OCI-LY1 (cell line): ENCODE measurements at regions not wholly inside any gene's neighbourhood (a gene's known extent, or its start where the extent isn't known, plus 50 kb on each side); places are given as distances from the start of the nearest gene placed in this dataset.

Experiments
- H2AFZ ChIP-seq: fragments of 200-600 bp; sonication (generic), shearing (Covaris generic); 2 replicates; pipeline ENCODE4 v1.6.0; 2014; ENCODE audit warnings: antibody characterized with exemption, mild to moderate bottlenecking, low read length
- H3F3A ChIP-seq: fragments of 200-600 bp; sonication (generic), shearing (Covaris generic); 2 replicates; pipeline ENCODE4 v1.6.0; 2014; ENCODE audit warnings: mild to moderate bottlenecking, antibody characterized with exemption, low read length, moderate library complexity; ENCODE audit not compliant: insufficient read depth
- H3K27ac ChIP-seq: fragments of 200-600 bp; sonication (generic); 2 replicates; pipeline ENCODE4 v1.5.1; 2014; ENCODE audit warnings: low read length, mixed run types, mild to moderate bottlenecking, low read depth; ENCODE audit not compliant: poor library complexity, severe bottlenecking
- H3K27me3 ChIP-seq: fragments of 200-600 bp; sonication (generic); 2 replicates; pipeline ENCODE4 v1.6.0; 2014; ENCODE audit warnings: antibody characterized with exemption, mild to moderate bottlenecking, low read length, moderate library complexity; ENCODE audit not compliant: insufficient read depth
- H3K36me3 ChIP-seq: fragments of 200-600 bp; sonication (generic); 2 replicates; pipeline ENCODE4 v1.6.1; 2014; ENCODE audit warnings: mild to moderate bottlenecking, antibody characterized with exemption, low read length, moderate library complexity, mixed read lengths; ENCODE audit not compliant: insufficient read depth
- H3K4me1 ChIP-seq: fragments of 200-600 bp; sonication (generic); 2 replicates; pipeline ENCODE4 v1.5.1; 2014; ENCODE audit warnings: mild to moderate bottlenecking, low read length, moderate library complexity; ENCODE audit not compliant: insufficient read depth, severe bottlenecking
- H3K4me2 ChIP-seq: fragments of 200-600 bp; sonication (generic), shearing (Covaris generic); 2 replicates; pipeline ENCODE4 v1.6.1; 2014; ENCODE audit warnings: low read length
- H3K4me3 ChIP-seq: fragments of 200-600 bp; sonication (generic); 2 replicates; pipeline ENCODE4 v1.5.1; 2014; ENCODE audit warnings: low read length, low read depth, mild to moderate bottlenecking, mixed read lengths; ENCODE audit not compliant: poor library complexity, severe bottlenecking
- H3K79me2 ChIP-seq: fragments of 200-600 bp; shearing (Covaris generic); 2 replicates; pipeline ENCODE4 v1.6.1; 2016; ENCODE audit warnings: mixed run types, low read length, mixed read lengths; ENCODE audit not compliant: insufficient read depth
- H3K9ac ChIP-seq: fragments of 200-600 bp; sonication (generic), shearing (Covaris generic); 2 replicates; pipeline ENCODE4 v1.6.1; 2014; ENCODE audit warnings: mild to moderate bottlenecking, low read length, mixed read lengths
- H3K9me2 ChIP-seq: fragments of 200-600 bp; sonication (generic), shearing (Covaris generic); 2 replicates; pipeline ENCODE4 v1.6.1; 2014; ENCODE audit warnings: low read depth, mild to moderate bottlenecking, low read length, mixed read lengths
- H3K9me3 ChIP-seq: fragments of 200-600 bp; shearing (Covaris generic); 2 replicates; pipeline ENCODE4 v1.6.1; 2014; ENCODE audit warnings: low read length, mixed read lengths
- H4K20me1 ChIP-seq: fragments of 200-600 bp; sonication (generic), shearing (Covaris generic); 2 replicates; pipeline ENCODE4 v1.6.0; 2016; ENCODE audit warnings: mild to moderate bottlenecking, low read length; ENCODE audit not compliant: insufficient read depth
- EZH2 ChIP-seq: fragments of 200-600 bp; sonication (generic), shearing (Covaris generic); IDR thresholded peaks from 2 replicates; pipeline ENCODE4 v1.8.0; 2017; ENCODE audit warnings: borderline replicate concordance, mixed run types, mild to moderate bottlenecking, antibody characterized with exemption, low read length, moderate library complexity, mixed read lengths
- TF ChIP-seq, protein P1 (sequence below): fragments of 200-600 bp; sonication (generic), shearing (Covaris generic); IDR thresholded peaks from 2 replicates; pipeline ENCODE4 v1.5.1; 2017; ENCODE audit warnings: mild to moderate bottlenecking, antibody characterized with exemption, low read length, moderate library complexity, mixed read lengths

DNA sequence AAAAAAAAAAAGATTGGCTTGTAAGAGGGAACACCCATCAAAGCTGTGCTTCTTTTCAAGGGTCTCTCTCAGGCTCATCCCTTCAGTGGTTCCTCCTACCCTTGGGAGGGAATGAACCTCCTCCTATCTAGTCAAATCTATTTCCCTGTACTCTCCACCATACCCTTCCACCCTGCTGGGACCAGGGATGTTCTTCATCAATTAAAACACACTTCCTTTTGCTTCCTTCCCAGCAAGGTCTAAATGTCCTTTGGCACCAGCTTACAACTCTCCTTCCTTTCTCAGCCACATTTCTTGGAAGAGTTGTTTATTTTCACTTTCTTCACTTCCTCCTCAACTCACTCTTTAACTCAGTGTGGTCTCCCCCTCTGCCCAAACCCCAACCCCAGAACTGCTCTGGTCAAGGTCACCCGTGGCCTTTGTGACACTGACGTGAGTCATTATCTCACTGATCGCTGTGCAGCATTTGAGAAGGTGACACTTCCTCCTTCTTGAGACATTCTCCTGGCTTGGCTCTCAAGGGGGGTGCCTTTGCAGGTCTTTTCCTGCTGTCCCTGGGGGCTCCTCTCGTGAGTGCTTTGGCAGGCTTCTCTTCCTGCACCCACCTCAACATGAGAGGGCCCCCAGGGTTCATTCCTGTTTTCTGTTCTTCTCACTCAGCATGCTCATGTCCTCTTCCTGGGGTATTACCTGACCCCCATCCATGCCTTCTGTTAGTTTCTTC, 210.5 kb upstream of the TLE3 start:
- Histone ChIP-seq H3K9ac (no peak overlapping the region), H3K4me1 (peaks cover 25% of the 10 kb centered on the region), H3K27ac (no peak overlapping the region), H3K9me3 (no peaks in the 10 kb centered on the region), H4K20me1 (no peaks in the 10 kb centered on the region), H3K4me3 (no peak overlapping the region), H3F3A (no peaks in the 10 kb centered on the region), H3K4me2 (peak overlapping the region; percentile 24; the same call in 1 of the 2 replicates), H3K27me3 (no peaks in the 10 kb centered on the region), H3K79me2 (no peaks in the 10 kb centered on the region), H3K9me2 (no peaks in the 10 kb centered on the region), H2AFZ (no peak overlapping the region), H3K36me3 (no peaks in the 10 kb centered on the region)
- no peak for TF ChIP-seq EZH2
- TF ChIP-seq, protein P1, sequence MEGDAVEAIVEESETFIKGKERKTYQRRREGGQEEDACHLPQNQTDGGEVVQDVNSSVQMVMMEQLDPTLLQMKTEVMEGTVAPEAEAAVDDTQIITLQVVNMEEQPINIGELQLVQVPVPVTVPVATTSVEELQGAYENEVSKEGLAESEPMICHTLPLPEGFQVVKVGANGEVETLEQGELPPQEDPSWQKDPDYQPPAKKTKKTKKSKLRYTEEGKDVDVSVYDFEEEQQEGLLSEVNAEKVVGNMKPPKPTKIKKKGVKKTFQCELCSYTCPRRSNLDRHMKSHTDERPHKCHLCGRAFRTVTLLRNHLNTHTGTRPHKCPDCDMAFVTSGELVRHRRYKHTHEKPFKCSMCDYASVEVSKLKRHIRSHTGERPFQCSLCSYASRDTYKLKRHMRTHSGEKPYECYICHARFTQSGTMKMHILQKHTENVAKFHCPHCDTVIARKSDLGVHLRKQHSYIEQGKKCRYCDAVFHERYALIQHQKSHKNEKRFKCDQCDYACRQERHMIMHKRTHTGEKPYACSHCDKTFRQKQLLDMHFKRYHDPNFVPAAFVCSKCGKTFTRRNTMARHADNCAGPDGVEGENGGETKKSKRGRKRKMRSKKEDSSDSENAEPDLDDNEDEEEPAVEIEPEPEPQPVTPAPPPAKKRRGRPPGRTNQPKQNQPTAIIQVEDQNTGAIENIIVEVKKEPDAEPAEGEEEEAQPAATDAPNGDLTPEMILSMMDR: no peak

DNA sequence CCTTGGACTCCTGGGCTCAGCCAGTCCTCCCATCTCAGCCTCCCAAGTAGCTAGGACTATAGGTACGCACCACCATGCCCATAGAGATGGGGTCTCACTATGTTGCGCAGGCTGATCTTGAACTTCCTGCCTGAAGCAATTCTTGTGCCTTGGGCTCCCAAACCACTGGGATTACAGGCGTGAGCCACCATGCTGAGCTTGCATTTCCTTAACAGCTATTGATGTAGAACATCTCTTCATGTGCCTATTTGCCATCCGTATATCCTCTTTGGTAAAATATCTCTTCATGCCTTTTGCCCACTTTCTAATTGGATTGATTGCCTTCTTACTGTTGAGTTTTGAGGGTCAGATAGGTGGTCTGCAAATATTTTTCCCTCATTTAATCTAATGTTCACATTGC, 208.9 kb upstream of the TLE3 start:
- no peak for TF ChIP-seq EZH2
- TF ChIP-seq, protein P1: no peak
- no peak overlapping the region for H3K9ac ChIP-seq

DNA sequence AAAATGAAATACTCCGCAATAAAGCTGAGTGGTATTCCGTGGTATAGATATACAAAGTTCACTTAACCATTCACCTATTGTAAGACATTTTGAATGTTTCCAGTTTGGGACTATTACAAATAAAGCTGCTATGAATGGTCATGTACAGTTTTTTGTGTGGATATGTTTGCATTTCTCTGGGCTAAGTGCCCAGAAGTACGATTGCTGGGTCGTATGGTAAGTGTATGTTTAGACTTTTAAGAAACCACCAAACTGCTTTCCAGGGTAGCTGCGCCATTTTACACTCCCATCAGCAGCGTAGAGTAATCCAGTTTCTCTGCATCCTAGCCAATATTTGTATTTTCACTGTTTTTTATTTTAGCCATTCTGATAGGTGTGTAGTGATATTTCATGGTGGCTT, 208.4 kb upstream of the TLE3 start:
- H3K27me3 ChIP-seq: no peaks in the 10 kb centered on the region
- H3K79me2 ChIP-seq: no peaks in the 10 kb centered on the region
- H3K4me1 ChIP-seq: peaks cover 14% of the 10 kb centered on the region
- no peaks in the 10 kb centered on the region for H3K9me2 ChIP-seq
- H2AFZ ChIP-seq: no peak overlapping the region
- H3K4me2 ChIP-seq: no peak overlapping the region
- H3K9me3 ChIP-seq: no peaks in the 10 kb centered on the region
- no peak overlapping the region for H3K4me3 ChIP-seq
- no peak overlapping the region for H3K9ac ChIP-seq
- TF ChIP-seq EZH2: no peak
- TF ChIP-seq, protein P1: no peak
- H3F3A ChIP-seq: no peaks in the 10 kb centered on the region
- H3K36me3 ChIP-seq: no peaks in the 10 kb centered on the region
- H4K20me1 ChIP-seq: no peaks in the 10 kb centered on the region
- H3K27ac ChIP-seq: no peak overlapping the region

More for the DNA sequence above, 208.9 kb upstream of the TLE3 start:
- Histone ChIP-seq H2AFZ (no peak overlapping the region), H3K4me3 (no peak overlapping the region), H3K27me3 (no peaks in the 10 kb centered on the region), H3K9me3 (no peaks in the 10 kb centered on the region), H3K36me3 (no peaks in the 10 kb centered on the region), H4K20me1 (no peaks in the 10 kb centered on the region), H3K79me2 (no peaks in the 10 kb centered on the region), H3K9me2 (no peaks in the 10 kb centered on the region), H3K27ac (no peak overlapping the region), H3K4me2 (no peak overlapping the region), H3F3A (no peaks in the 10 kb centered on the region), H3K4me1 (peaks cover 14% of the 10 kb centered on the region)
